CD4-positive, alpha-beta T cell (primary cell): ENCODE measurements at regions not wholly inside any gene's neighbourhood (a gene's known extent, or its start where the extent isn't known, plus 50 kb on each side); places are given as distances from the start of the nearest gene placed in this dataset.

Experiments used
- ATAC-seq: fragments of 200-7000 bp; cut with Tn5 transposase; one replicate; pipeline ENCODE4 v1.10.0; 2022; ENCODE audit warnings: mild to moderate bottlenecking; ENCODE audit not compliant: poor library complexity
- CTCF ChIA-PET: fragments of 350-600 bp; sonication (Branson Sonifier 250); formaldehyde crosslinking; loops from one replicate; lab custom pipeline; 2021; ENCODE audit warnings: antibody characterized with exemption, inconsistent platforms; lab: Charles Lee
- POLR2A ChIA-PET: fragments of 350-600 bp; sonication (Branson Sonifier 250); formaldehyde crosslinking; loops from one replicate; lab custom pipeline; 2021; ENCODE audit warnings: antibody characterized with exemption, inconsistent platforms; lab: Charles Lee
- DNase-seq, 14 experiments: peaks; one replicate each; pipeline ENCODE4 v3.0.0-alpha.2; 2013 to 2020; ENCODE audit warnings: mixed read lengths in 2 of 14
- H3K27ac ChIP-seq, 2 donors: one replicate each; pipeline versions ENCODE4 v1.5.1 to v1.7.0; 2013; ENCODE audit warnings: low read length in 2 of 2, low read depth in 1 of 2, mild to moderate bottlenecking in 1 of 2
- H3K27me3 ChIP-seq, 2 experiments: 1 replicate in 1 of 2; 2 replicates in 1 of 2; pipeline versions ENCODE4 v1.6.1 to v1.7.0; 2013; ENCODE audit warnings: low read length in 2 of 2, control low read depth in 1 of 2, mild to moderate bottlenecking in 1 of 2, moderate library complexity in 1 of 2; ENCODE audit not compliant: insufficient read depth in 2 of 2, control insufficient read depth in 1 of 2
- H3K36me3 ChIP-seq: one replicate; pipeline ENCODE4 v1.6.1; 2013; ENCODE audit warnings: low read length, control low read depth; ENCODE audit not compliant: insufficient read depth
- H3K4me1 ChIP-seq: one replicate; pipeline ENCODE4 v1.6.1; 2013; ENCODE audit warnings: low read length, control low read depth; ENCODE audit not compliant: insufficient read depth
- H3K4me3 ChIP-seq: one replicate; pipeline ENCODE4 v1.5.1; 2013; ENCODE audit warnings: mild to moderate bottlenecking, low read length, moderate library complexity
- H3K9me3 ChIP-seq, 2 experiments: 1 replicate in 1 of 2; 2 replicates in 1 of 2; pipeline versions ENCODE4 v1.6.1 to v1.7.0; 2013; ENCODE audit warnings: low read length in 2 of 2, mild to moderate bottlenecking in 2 of 2, control low read depth in 1 of 2, moderate library complexity in 1 of 2; ENCODE audit not compliant: control insufficient read depth in 1 of 2, insufficient read depth in 1 of 2
- H3K27ac Mint-ChIP-seq: one replicate; pipeline ENCODE4 v1.8.0; 2020; ENCODE audit warnings: mixed read lengths
- H3K27me3 Mint-ChIP-seq: one replicate; pipeline ENCODE4 v1.8.0; 2021; ENCODE audit warnings: mixed read lengths
- H3K36me3 Mint-ChIP-seq: one replicate; pipeline ENCODE4 v1.8.0; 2021; ENCODE audit warnings: low read depth, mixed read lengths
- H3K4me1 Mint-ChIP-seq: one replicate; pipeline ENCODE4 v1.8.0; 2021; ENCODE audit warnings: low read depth, mixed read lengths
- H3K4me3 Mint-ChIP-seq: one replicate; pipeline ENCODE4 v1.8.0; 2020; ENCODE audit warnings: mild to moderate bottlenecking, mixed read lengths
- H3K9me3 Mint-ChIP-seq: one replicate; pipeline ENCODE4 v1.8.0; 2020; ENCODE audit warnings: mixed read lengths
- CTCF ChIP-seq: fragments of 200-600 bp; IDR thresholded peaks from one replicate; pipeline ENCODE4 v1.8.0; 2022; ENCODE audit warnings: antibody characterized with exemption, mild to moderate bottlenecking
- intact Hi-C, 2 experiments: fragments of 100-400 bp; cut with DNase I in 1 of 2; cut with micrococcal nuclease in 1 of 2; formaldehyde crosslinking; loops; one replicate each; pipeline versions ENCODE4 v1.15.1 to v1.9.0; 2023 to 2025; cut with DNase I, micrococcal nuclease

GRCh38 chr6:98041056-98041455, 758.0 kb upstream of the MMS22L start:
- Histone ChIP-seq H3K27ac (no peak overlapping the region), H3K4me3 (no peak overlapping the region), H3K36me3 (no peaks in the 10 kb centered on the region), H3K4me1 (no peaks in the 10 kb centered on the region), H3K27me3 (no peaks in the 10 kb centered on the region), H3K9me3 (no peaks in the 10 kb centered on the region)
- ChIA-PET CTCF (no interaction called here), POLR2A (no interaction called here)
- intact Hi-C loops: no loop called here
- Mint-ChIP-seq H3K27me3 (no peaks in the 10 kb centered on the region), H3K9me3 (peaks cover 6% of the 10 kb centered on the region), H3K36me3 (no peaks in the 10 kb centered on the region), H3K27ac (no peak overlapping the region), H3K4me3 (no peak overlapping the region), H3K4me1 (no peaks in the 10 kb centered on the region)
- ATAC-seq: no peak
- TF ChIP-seq CTCF: no peak
- DNase-seq: no peak

GRCh38 chr6:98041921-98042320, 758.9 kb upstream of the MMS22L start:
- intact Hi-C loops: no loop called here
- ChIA-PET POLR2A (no interaction called here), CTCF (no interaction called here)
- Histone ChIP-seq H3K36me3 (no peaks in the 10 kb centered on the region), H3K9me3 (no peaks in the 10 kb centered on the region), H3K27me3 (no peaks in the 10 kb centered on the region), H3K4me1 (no peaks in the 10 kb centered on the region), H3K4me3 (no peak overlapping the region), H3K27ac (no peak overlapping the region)
- DNase-seq: no peak
- Mint-ChIP-seq H3K27me3 (no peaks in the 10 kb centered on the region), H3K9me3 (peaks cover 6% of the 10 kb centered on the region), H3K4me1 (no peaks in the 10 kb centered on the region), H3K27ac (no peak overlapping the region), H3K36me3 (no peaks in the 10 kb centered on the region), H3K4me3 (no peak overlapping the region)
- no peak for ATAC-seq
- TF ChIP-seq CTCF: no peak

GRCh38 chr6:98044151-98044561, 761.1 kb upstream of the MMS22L start:
- H3K27me3 Mint-ChIP-seq: no peaks in the 10 kb centered on the region
- H3K4me1 Mint-ChIP-seq: no peaks in the 10 kb centered on the region
- H3K4me3 Mint-ChIP-seq: no peak overlapping the region
- Histone ChIP-seq H3K27me3 (no peaks in the 10 kb centered on the region), H3K36me3 (no peaks in the 10 kb centered on the region), H3K4me1 (no peaks in the 10 kb centered on the region), H3K27ac (no peak overlapping the region), H3K4me3 (no peak overlapping the region), H3K9me3 (no peaks in the 10 kb centered on the region)
- DNase-seq (no peak), ATAC-seq (no peak)
- peaks cover 6% of the 10 kb centered on the region for H3K9me3 Mint-ChIP-seq
- POLR2A ChIA-PET: no interaction called here
- TF ChIP-seq CTCF: no peak
- intact Hi-C loops: no loop called here
- CTCF ChIA-PET: no interaction called here
- no peaks in the 10 kb centered on the region for H3K36me3 Mint-ChIP-seq
- no peak overlapping the region for H3K27ac Mint-ChIP-seq
